MM.1S (cell line): ENCODE measurements at regions not wholly inside any gene's neighbourhood (a gene's known extent, or its start where the extent isn't known, plus 50 kb on each side); places are given as distances from the start of the nearest gene placed in this dataset.

Experiments
- DNase-seq: peaks from one replicate; pipeline ENCODE4 v3.0.0-alpha.2; 2015
- H2AFZ ChIP-seq: fragments of 300-600 bp; sonication (generic); 2 replicates; pipeline ENCODE4 v1.6.0; 2016; ENCODE audit warnings: antibody characterized with exemption, low read length
- H3F3A ChIP-seq: fragments of 300-600 bp; sonication (generic); 2 replicates; pipeline ENCODE4 v1.6.1; 2016; ENCODE audit warnings: mild to moderate bottlenecking, antibody characterized with exemption, low read length, moderate library complexity, mixed read lengths; ENCODE audit not compliant: insufficient read depth
- H3K27ac ChIP-seq: fragments of 300-600 bp; sonication (generic); 2 replicates; pipeline ENCODE4 v1.5.1; 2016; ENCODE audit warnings: mild to moderate bottlenecking, low read length
- H3K27me3 ChIP-seq: fragments of 300-600 bp; sonication (generic); replicated peaks from 2 replicates; pipeline ENCODE4 v1.6.0; 2016; ENCODE audit warnings: low read length; ENCODE audit not compliant: insufficient read depth
- H3K36me3 ChIP-seq: fragments of 300-600 bp; sonication (generic); replicated peaks from 2 replicates; pipeline ENCODE4 v1.6.1; 2016; ENCODE audit warnings: mild to moderate bottlenecking, low read length, mixed read lengths; ENCODE audit not compliant: insufficient read depth
- H3K4me1 ChIP-seq: fragments of 300-600 bp; sonication (generic); 2 replicates; pipeline ENCODE4 v1.6.1; 2016; ENCODE audit warnings: low read length, mixed read lengths
- H3K4me2 ChIP-seq: fragments of 300-600 bp; sonication (generic); 2 replicates; pipeline ENCODE4 v1.6.0; 2016; ENCODE audit warnings: low read depth, low read length
- H3K4me3 ChIP-seq: fragments of 300-600 bp; sonication (generic); 2 replicates; pipeline ENCODE4 v1.5.1; 2016; ENCODE audit warnings: low read length, mixed read lengths
- H3K79me2 ChIP-seq: fragments of 300-600 bp; sonication (generic); 2 replicates; pipeline ENCODE4 v1.6.1; 2016; ENCODE audit warnings: mixed run types, low read length, mixed read lengths
- H3K9ac ChIP-seq: fragments of 300-600 bp; sonication (generic); 2 replicates; pipeline ENCODE4 v1.6.1; 2016; ENCODE audit warnings: low read length, mixed read lengths
- H3K9me2 ChIP-seq: fragments of 300-600 bp; sonication (generic); replicated peaks from 2 replicates; pipeline ENCODE4 v1.6.1; 2016; ENCODE audit warnings: mild to moderate bottlenecking, low read length, mixed read lengths; ENCODE audit not compliant: insufficient read depth
- H3K9me3 ChIP-seq: fragments of 300-600 bp; sonication (generic); replicated peaks from 2 replicates; pipeline ENCODE4 v1.6.1; 2016; ENCODE audit warnings: mild to moderate bottlenecking, low read length, mixed read lengths; ENCODE audit not compliant: insufficient read depth
- H4K20me1 ChIP-seq: fragments of 300-600 bp; sonication (generic); 2 replicates; pipeline ENCODE4 v1.6.1; 2016; ENCODE audit warnings: mild to moderate bottlenecking, low read length, moderate library complexity, mixed read lengths; ENCODE audit not compliant: insufficient read depth
- EZH2 ChIP-seq: fragments of 300-600 bp; sonication (generic); optimal IDR thresholded peaks from 2 replicates; pipeline ENCODE3; 2017; ENCODE audit warnings: low read depth, mild to moderate bottlenecking, antibody characterized with exemption, low read length, mixed read lengths
- EZH2phosphoT487 ChIP-seq: fragments of 300-600 bp; sonication (generic); IDR thresholded peaks from 2 replicates; pipeline ENCODE4 v1.6.1; 2018; ENCODE audit warnings: antibody characterized with exemption, low read length
- TF ChIP-seq, protein P1 (sequence below): fragments of 300-600 bp; sonication (generic); IDR thresholded peaks from 2 replicates; pipeline ENCODE4 v1.5.1; 2016; ENCODE audit warnings: antibody characterized with exemption, low read length, mixed read lengths

DNA sequence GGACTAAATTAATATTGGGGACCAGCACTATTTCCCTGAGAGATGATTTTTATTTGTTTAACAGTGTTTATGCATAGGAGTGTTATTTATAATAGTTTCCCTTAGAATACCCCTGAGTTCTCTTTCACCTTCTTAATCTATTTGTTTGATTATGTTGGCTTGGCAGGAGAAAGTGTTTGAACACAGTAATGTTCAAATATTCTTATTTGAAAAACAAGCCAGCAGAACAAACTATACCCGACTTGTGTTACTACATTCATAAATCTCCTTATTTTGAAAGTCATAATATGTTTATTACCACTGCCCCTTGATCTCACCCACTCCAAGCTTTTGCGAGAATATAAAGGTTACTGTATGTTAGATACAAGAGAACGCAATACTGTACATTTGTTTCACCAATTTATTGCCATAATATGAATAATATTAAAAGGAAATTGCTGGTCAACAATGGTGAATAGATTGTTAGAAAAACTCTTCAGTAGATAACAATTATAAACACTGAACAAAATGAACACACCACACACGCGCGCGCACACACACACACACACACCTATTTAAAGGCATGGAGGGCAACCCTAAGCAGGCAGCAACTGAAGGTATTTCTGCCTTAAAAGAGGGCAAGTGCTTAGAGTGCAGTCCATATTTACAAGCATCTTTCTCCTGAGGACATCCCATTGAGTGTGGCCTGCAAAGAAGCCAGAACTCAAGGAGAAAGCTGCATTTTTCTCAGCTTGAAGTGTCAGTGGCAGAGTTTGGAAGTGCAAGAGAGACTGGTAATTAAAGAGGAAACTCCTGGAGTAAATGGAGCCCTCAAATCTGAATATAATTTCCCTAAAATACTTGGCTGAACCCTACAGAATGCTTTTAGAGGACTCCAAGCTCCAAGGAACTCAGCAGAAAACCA, 279.4 kb upstream of the MAN1A1 start:
- H3K9me2 ChIP-seq = no peaks in the 10 kb centered on the region
- no peaks in the 10 kb centered on the region for H3K79me2 ChIP-seq
- no peaks in the 10 kb centered on the region for H3F3A ChIP-seq
- no peaks in the 10 kb centered on the region for H3K27me3 ChIP-seq
- H3K4me2 ChIP-seq = no peak overlapping the region
- no peaks in the 10 kb centered on the region for H3K9me3 ChIP-seq
- H3K9ac ChIP-seq = no peak overlapping the region
- no peaks in the 10 kb centered on the region for H3K4me1 ChIP-seq
- DNase-seq = no peak
- no peaks in the 10 kb centered on the region for H3K36me3 ChIP-seq
- H3K4me3 ChIP-seq = no peak overlapping the region
- H3K27ac ChIP-seq = no peak overlapping the region
- no peak for TF ChIP-seq EZH2phosphoT487
- no peak for TF ChIP-seq EZH2
- TF ChIP-seq, protein P1, sequence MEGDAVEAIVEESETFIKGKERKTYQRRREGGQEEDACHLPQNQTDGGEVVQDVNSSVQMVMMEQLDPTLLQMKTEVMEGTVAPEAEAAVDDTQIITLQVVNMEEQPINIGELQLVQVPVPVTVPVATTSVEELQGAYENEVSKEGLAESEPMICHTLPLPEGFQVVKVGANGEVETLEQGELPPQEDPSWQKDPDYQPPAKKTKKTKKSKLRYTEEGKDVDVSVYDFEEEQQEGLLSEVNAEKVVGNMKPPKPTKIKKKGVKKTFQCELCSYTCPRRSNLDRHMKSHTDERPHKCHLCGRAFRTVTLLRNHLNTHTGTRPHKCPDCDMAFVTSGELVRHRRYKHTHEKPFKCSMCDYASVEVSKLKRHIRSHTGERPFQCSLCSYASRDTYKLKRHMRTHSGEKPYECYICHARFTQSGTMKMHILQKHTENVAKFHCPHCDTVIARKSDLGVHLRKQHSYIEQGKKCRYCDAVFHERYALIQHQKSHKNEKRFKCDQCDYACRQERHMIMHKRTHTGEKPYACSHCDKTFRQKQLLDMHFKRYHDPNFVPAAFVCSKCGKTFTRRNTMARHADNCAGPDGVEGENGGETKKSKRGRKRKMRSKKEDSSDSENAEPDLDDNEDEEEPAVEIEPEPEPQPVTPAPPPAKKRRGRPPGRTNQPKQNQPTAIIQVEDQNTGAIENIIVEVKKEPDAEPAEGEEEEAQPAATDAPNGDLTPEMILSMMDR = no peak
- H2AFZ ChIP-seq = no peak overlapping the region
- H4K20me1 ChIP-seq = no peaks in the 10 kb centered on the region

DNA sequence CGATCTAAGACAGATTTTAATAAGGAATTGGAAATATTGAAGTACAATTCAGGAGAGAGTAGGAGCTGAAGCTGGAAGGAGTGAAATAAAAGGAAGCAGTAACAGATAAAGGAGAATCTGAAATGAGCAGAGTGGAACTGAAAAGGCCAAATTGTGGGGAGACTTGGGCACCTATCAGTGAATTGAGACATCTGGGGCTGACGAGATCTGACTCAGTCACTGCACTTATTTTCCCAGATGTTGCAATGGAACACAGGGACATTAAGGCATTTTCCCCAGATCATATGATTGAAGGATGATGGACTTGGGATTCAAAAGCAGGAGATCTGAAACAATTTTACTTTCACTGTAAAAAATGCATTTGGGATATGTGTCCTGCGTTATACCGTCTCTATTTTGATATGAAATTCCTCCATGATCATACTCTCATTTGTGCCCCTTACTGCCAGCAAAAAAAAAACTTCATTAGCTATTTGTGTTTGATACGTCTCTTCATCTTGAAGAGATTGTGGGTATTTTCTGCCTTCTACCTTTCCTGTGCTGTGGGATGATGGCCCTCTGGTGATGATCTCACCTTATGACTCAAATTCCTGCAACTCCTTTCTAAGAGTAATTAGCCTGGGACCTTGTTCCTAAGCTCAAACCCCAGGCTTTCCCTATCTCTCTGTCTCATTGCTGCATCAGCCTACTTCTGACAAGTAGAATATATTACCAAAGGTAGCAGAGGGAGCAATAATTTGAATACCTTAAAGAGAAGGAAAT, 278.5 kb upstream of the MAN1A1 start:
- Histone ChIP-seq H3F3A (no peaks in the 10 kb centered on the region), H3K9me3 (no peaks in the 10 kb centered on the region), H3K4me1 (no peaks in the 10 kb centered on the region), H4K20me1 (no peaks in the 10 kb centered on the region), H2AFZ (no peak overlapping the region), H3K36me3 (no peaks in the 10 kb centered on the region), H3K4me2 (no peak overlapping the region), H3K27ac (no peak overlapping the region), H3K79me2 (no peaks in the 10 kb centered on the region), H3K9me2 (no peaks in the 10 kb centered on the region), H3K27me3 (no peaks in the 10 kb centered on the region), H3K4me3 (no peak overlapping the region), H3K9ac (no peak overlapping the region)
- DNase-seq = no peak
- TF ChIP-seq EZH2 = no peak
- TF ChIP-seq EZH2phosphoT487 = no peak
- TF ChIP-seq, protein P1 = no peak

DNA sequence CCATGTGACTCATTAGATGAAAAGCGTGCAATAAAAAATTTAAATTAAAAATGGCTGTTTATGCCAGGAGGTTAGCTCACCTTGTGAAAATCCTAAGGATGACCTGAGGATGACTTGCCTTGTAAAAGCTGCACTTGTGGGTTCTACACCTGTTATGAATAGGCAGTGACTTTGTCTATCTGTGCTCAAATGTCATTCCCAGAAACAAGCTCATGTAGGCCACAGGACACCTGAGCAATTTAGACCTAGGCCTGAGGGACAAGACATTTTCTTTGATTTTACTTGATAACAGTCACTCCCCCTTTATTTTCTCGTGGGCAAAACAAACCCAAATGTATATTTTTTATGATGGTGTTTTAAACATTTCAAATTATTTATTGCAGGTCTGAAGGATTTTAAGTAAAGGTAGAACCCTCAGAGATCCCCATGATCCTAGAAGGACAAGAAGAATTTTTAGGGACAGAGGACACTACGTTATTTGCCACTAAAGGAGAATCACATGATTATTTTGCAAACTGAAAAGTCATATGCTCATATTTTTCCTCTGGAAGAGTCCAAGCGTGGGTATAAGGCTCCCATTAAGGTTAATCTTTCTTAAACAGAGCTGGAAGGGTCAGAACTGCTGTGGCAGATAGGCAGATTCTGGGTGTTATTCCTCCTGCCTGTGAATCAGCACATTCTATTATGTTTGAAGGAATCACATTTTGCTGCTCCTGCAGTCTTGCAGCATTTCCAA, 277.5 kb upstream of the MAN1A1 start:
- Histone ChIP-seq H3K9me3 (no peaks in the 10 kb centered on the region), H3K27ac (no peak overlapping the region), H3K4me3 (no peak overlapping the region), H3K9ac (no peak overlapping the region), H3K4me2 (no peak overlapping the region), H3K4me1 (no peaks in the 10 kb centered on the region), H3K9me2 (no peaks in the 10 kb centered on the region), H3F3A (no peaks in the 10 kb centered on the region), H3K79me2 (no peaks in the 10 kb centered on the region), H2AFZ (no peak overlapping the region), H4K20me1 (no peaks in the 10 kb centered on the region), H3K27me3 (no peaks in the 10 kb centered on the region), H3K36me3 (no peaks in the 10 kb centered on the region)
- TF ChIP-seq, protein P1 = no peak
- no peak for TF ChIP-seq EZH2
- no peak for TF ChIP-seq EZH2phosphoT487
- DNase-seq = no peak
